Chondrocyte (in vitro differentiated cells): ENCODE measurements at regions not wholly inside any gene's neighbourhood (a gene's known extent, or its start where the extent isn't known, plus 50 kb on each side); places are given as distances from the start of the nearest gene placed in this dataset.

Experiments used
- DNase-seq: peaks from one replicate; pipeline ENCODE4 v3.0.0; 2021; ENCODE audit warnings: mixed read lengths, low spot score
- H3K27ac Mint-ChIP-seq: one replicate; pipeline ENCODE4 v1.8.0; 2021; ENCODE audit warnings: mild to moderate bottlenecking, moderate library complexity, mixed read lengths; ENCODE audit not compliant: unreplicated experiment
- H3K27me3 Mint-ChIP-seq: 2 replicates; pipeline ENCODE4 v1.8.0; 2021; ENCODE audit warnings: low read depth, mixed read lengths
- H3K36me3 Mint-ChIP-seq: 2 replicates; pipeline ENCODE4 v1.8.0; 2021; ENCODE audit warnings: low read depth, mixed read lengths
- H3K4me1 Mint-ChIP-seq: 2 replicates; pipeline ENCODE4 v1.8.0; 2021; ENCODE audit warnings: low read depth, mild to moderate bottlenecking, mixed read lengths
- H3K4me3 Mint-ChIP-seq: one replicate; pipeline ENCODE4 v1.8.0; 2021; ENCODE audit warnings: mild to moderate bottlenecking, moderate library complexity, mixed read lengths; ENCODE audit not compliant: unreplicated experiment
- H3K9me3 Mint-ChIP-seq: 2 replicates; pipeline ENCODE4 v1.8.0; 2021; ENCODE audit warnings: low read depth, mixed read lengths
- TF ChIP-seq, protein P1 (sequence below): fragments of 200-600 bp; sonication (generic); IDR thresholded peaks from 2 replicates; pipeline ENCODE4 v1.5.0; 2021; ENCODE audit warnings: antibody characterized with exemption, mild to moderate bottlenecking, moderate library complexity

DNA sequence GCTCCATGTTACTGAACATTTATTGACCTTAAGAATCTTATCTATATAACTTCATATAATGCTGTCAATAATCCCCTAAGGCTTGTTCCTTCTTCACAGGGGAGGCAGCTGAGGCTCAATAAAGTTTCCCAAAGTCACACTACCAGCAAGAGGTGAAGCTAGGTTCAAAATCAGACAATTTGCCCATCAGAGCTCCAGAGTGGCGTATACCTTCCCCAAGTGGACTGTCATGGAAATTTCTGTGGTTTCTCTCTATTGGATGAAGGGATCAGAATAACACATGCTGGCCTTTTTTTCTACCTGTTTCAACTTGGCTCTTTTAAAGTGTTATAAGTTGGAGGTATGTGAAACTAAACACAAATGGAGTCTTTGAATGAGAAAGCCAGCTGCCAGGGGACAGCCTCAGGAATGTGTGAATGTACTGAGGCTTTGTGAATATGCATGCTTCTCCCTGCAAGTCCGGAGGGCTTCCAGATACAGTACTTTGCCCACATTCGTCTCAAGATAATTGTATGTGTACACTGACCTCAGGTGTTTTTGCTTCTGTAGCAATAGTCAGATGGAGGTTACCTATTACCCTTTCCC lies 656.3 kb upstream of the CELF2 start:
- TF ChIP-seq, protein P1, sequence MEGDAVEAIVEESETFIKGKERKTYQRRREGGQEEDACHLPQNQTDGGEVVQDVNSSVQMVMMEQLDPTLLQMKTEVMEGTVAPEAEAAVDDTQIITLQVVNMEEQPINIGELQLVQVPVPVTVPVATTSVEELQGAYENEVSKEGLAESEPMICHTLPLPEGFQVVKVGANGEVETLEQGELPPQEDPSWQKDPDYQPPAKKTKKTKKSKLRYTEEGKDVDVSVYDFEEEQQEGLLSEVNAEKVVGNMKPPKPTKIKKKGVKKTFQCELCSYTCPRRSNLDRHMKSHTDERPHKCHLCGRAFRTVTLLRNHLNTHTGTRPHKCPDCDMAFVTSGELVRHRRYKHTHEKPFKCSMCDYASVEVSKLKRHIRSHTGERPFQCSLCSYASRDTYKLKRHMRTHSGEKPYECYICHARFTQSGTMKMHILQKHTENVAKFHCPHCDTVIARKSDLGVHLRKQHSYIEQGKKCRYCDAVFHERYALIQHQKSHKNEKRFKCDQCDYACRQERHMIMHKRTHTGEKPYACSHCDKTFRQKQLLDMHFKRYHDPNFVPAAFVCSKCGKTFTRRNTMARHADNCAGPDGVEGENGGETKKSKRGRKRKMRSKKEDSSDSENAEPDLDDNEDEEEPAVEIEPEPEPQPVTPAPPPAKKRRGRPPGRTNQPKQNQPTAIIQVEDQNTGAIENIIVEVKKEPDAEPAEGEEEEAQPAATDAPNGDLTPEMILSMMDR, result no peak
- peaks cover 2% of the 10 kb centered on the region for H3K27me3 Mint-ChIP-seq
- DNase-seq, result no peak
- H3K4me1 Mint-ChIP-seq, result peaks cover 10% of the 10 kb centered on the region
- no peak overlapping the region for H3K4me3 Mint-ChIP-seq
- H3K36me3 Mint-ChIP-seq, result peaks cover 3% of the 10 kb centered on the region
- peaks cover 6% of the 10 kb centered on the region for H3K9me3 Mint-ChIP-seq
- no peak overlapping the region for H3K27ac Mint-ChIP-seq

DNA sequence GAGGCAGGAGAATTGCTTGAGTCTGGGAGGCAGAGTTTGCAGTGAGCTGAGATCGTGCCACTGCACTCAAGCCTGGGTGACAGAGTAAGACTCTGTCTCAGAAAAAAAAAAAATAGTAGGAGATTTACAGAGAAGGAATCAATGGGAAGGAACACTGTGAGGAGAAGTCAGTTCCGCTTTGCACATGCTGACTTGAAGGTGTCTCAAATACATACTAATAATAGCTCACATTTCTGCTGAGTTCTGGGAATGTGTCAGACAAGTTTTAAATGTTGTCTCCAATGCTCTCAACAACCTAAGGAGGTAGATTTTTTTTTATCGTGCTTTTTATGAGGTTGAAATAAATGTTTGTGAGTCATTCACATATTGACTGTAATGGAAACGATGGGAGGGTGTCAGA lies 654.9 kb upstream of the CELF2 start:
- TF ChIP-seq, protein P1, result no peak
- no peak overlapping the region for H3K27ac Mint-ChIP-seq
- peaks cover 10% of the 10 kb centered on the region for H3K4me1 Mint-ChIP-seq
- no peak overlapping the region for H3K4me3 Mint-ChIP-seq
- peaks cover 2% of the 10 kb centered on the region for H3K27me3 Mint-ChIP-seq
- H3K36me3 Mint-ChIP-seq, result peaks cover 3% of the 10 kb centered on the region
- peaks cover 6% of the 10 kb centered on the region for H3K9me3 Mint-ChIP-seq
- DNase-seq, result no peak

DNA sequence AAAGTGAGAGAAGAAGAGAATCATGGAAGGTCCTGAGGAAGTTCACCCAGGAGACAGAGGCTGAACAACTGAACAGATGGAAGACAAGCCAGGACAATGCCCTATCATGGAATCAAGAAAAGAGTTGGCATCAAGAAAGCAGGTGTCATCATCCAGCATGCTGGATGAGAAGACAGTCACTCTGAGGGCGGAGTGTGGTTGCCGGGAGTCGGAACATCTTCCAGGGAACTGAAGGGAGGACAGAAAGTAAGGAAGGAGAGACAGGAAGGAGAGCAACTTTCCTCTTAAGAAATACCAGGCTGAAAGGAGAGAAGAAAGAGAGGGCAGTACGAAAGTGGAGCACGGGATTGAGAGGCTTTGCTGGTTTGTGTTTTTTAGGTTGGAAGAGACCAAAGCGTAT lies 654.5 kb upstream of the CELF2 start:
- H3K27me3 Mint-ChIP-seq, result peaks cover 2% of the 10 kb centered on the region
- no peak overlapping the region for H3K27ac Mint-ChIP-seq
- no peak for DNase-seq
- peaks cover 6% of the 10 kb centered on the region for H3K9me3 Mint-ChIP-seq
- TF ChIP-seq, protein P1, result no peak
- H3K36me3 Mint-ChIP-seq, result peaks cover 3% of the 10 kb centered on the region
- peaks cover 10% of the 10 kb centered on the region for H3K4me1 Mint-ChIP-seq
- no peak overlapping the region for H3K4me3 Mint-ChIP-seq

DNA sequence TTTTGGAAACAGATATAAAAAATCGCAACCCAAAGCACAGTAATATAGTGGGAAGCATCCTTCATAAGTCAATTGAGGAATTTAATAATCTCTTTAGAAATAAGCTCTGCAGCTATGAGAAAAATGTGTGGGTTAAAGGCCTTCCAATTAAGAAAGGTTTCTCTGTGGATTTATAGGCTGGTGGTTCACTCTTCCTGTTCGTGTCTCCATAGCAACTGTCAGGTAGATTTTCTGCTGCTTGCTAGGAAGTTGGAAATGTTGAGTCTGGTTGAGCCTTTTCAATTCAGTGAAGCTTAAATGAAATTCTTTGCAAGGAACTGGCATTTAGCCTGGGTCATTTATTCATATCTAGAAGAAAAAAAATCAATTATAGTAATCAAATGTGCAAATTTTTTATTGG lies 652.8 kb upstream of the CELF2 start:
- Mint-ChIP-seq H3K27ac (no peak overlapping the region), H3K9me3 (no peaks in the 10 kb centered on the region), H3K36me3 (no peaks in the 10 kb centered on the region), H3K4me1 (peaks cover 5% of the 10 kb centered on the region), H3K4me3 (no peak overlapping the region), H3K27me3 (peaks cover 2% of the 10 kb centered on the region)
- no peak for DNase-seq
- TF ChIP-seq, protein P1, result no peak

DNA sequence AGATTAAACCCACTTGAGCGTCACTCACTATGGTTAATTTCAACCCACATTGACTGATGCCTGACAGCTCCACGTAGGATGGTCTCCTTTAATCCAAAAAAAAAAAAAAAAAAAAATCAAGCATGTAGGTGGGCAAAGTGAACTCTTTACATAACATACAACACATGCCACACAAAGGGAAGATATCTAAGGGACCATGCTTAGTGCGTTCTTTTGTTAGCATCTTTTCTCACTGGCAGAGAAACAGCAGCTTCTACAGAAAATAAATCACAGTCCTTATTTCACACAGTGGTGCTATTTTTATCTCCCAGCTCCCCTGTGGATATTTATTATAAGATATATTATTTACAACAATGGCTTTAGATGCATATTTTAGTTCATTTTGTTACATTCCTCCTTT lies 652.0 kb upstream of the CELF2 start:
- no peak for DNase-seq
- Mint-ChIP-seq H3K36me3 (no peaks in the 10 kb centered on the region), H3K27me3 (no peaks in the 10 kb centered on the region), H3K4me1 (peaks cover 5% of the 10 kb centered on the region), H3K27ac (no peak overlapping the region), H3K9me3 (no peaks in the 10 kb centered on the region), H3K4me3 (no peak overlapping the region)
- TF ChIP-seq, protein P1, result no peak
